GM19240 (cell line): ENCODE measurements at regions not wholly inside any gene's neighbourhood (a gene's known extent, or its start where the extent isn't known, plus 50 kb on each side); places are given as distances from the start of the nearest gene placed in this dataset.

Experiments used
- DNase-seq: peaks from one replicate; pipeline ENCODE4 v3.0.0; 2011; ENCODE audit warnings: low spot score; ENCODE audit not compliant: insufficient read length

- no peak for DNase-seq
Measured at GRCh38 chr5:88399561-88399960, 130.9 kb upstream of the TMEM161B start.

- DNase-seq = no peak
Measured at GRCh38 chr5:88398316-88398715, 129.7 kb upstream of the TMEM161B start.

- DNase-seq = no peak
Measured at GRCh38 chr5:88396751-88397281, 128.2 kb upstream of the TMEM161B start.

DNA sequence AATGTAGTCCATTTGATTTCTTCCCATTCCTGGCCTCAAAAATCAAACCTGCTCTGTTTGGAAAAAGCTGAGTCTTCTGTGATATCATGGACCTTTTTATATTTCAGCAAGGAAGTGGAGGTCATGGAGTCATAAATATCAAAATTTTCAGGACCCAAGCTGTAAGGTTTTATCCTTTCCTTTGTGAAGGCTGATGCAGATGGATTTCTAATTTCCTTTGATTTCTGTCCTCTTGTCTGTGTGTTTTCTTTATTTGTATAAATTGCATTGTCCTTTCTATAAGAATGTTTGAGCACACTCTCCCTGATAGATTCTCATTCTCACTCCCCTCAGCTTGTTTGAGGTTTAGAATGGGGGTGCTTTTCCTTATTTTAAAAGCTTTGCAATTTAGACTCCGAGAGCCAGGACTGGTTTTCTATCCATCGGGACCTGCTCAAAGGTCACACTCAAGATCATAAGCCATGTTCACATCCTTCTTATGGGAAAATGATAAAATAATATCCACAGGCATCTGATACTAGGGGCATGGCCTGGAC is 127.4 kb upstream of the TMEM161B start:
- DNase-seq = no peak

DNA sequence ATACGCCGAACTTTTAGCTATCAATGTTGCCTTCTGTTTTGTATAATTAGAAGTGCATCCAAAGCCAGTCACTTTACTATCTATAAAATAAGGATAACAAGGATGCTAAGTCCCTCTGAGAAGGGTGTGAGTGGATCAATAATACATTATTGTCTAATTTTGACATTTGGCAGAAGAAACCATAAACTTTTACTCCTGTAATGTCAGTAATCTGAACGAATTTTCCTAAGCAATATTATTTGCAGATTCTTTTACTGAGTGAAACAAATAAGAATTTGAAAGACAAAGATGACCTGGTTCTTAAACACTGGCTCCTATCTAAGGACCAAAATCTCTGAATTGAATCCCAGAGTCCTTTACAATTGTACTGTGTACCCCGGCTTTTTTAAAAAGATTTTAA is 126.6 kb upstream of the TMEM161B start:
- no peak for DNase-seq

DNA sequence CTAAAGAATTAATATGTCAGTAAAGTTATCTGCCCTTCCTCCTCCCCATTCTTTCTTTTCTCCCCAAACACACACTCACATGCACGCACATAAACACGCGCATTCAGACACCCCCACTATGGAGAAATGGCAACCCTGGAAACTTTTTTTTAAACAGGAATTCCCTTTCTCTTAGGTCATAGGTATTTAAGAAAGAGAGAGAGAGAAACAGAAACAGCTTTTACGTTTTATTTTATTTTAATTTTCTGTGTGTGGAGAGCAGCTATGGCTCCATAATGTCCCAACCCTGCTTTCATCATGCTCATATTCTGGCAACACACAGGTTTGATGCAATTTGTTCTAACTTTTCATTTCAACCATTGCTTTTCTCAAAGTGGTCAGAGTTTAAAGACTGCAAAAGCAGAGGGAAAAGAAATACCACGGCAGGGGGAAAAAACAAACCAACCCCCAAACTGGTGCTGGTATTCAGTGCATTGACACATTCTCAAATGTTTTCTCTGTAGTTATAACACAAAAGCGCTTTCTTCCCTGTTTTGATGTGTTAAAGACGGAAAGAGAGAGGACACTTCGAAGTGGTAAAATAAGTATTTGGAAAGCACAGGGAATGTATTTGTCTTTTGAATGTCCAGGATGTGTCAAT is 126.0 kb upstream of the TMEM161B start:
- DNase-seq = no peak

GRCh38 chr5:88393716-88394535 is 125.3 kb upstream of the TMEM161B start:
- no peak for DNase-seq

DNA sequence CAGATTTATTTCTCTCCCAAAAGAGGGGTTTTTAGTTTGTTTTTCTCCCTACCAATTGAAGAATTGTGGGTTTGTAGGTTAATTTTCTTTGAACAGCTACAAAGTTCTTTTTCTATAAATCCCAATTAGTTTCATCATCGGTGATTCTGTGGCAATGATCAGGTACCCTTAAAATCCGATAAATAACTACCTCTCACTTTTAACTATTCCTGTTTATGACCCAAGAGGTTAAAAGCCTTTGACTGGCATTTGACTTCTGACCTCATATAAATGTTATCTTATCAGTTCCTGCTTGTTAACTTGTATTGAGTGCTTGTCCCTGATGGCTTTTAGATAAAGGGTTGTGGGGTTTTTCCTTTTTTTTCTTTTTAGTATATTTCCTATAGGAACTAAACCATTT is 124.4 kb upstream of the TMEM161B start:
- no peak for DNase-seq

DNA sequence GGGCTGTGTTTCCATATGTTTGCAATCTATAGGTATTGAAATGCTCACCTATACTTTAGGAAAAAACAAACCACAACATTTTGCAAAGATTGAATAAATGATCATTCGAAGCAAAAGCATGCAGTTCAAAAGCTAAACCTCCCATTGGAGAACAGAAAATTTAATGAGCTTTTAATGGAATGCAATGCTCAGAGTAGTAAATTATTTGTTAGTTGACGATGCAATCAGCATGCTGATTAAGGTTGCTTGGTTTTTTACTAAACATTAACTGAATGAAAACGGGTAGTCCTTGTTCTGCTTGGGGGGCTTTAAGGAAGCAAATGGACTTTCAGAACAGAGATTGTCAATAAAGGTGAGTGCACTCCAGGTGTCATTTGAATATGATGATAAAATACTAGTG is 123.3 kb upstream of the TMEM161B start:
- DNase-seq = no peak

DNA sequence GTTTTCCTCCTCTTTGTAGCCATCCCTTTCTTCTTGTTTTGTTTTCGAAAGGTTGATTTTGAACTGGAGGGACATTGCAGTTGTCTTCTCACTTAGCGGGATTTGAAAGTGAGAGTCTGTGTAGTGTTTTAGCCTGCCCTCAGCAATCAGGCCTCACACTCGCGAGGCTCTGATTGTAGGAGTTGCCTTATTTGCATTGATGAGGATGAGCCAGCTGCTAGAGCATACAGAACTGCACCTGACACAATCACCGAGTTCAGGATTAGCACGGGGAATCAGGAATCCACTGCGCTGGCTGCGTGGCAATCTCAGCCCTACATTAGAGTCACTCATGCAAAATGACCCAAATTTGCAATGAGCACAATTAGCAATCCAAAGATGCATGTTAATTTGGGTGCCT is 122.5 kb upstream of the TMEM161B start:
- no peak for DNase-seq

- no peak for DNase-seq
Measured at GRCh38 chr5:88390481-88390880, 121.8 kb upstream of the TMEM161B start.

GRCh38 chr5:88390096-88390441 is 121.4 kb upstream of the TMEM161B start:
- DNase-seq = no peak

GRCh38 chr5:88389338-88390095 is 120.9 kb upstream of the TMEM161B start:
- DNase-seq = no peak

DNA sequence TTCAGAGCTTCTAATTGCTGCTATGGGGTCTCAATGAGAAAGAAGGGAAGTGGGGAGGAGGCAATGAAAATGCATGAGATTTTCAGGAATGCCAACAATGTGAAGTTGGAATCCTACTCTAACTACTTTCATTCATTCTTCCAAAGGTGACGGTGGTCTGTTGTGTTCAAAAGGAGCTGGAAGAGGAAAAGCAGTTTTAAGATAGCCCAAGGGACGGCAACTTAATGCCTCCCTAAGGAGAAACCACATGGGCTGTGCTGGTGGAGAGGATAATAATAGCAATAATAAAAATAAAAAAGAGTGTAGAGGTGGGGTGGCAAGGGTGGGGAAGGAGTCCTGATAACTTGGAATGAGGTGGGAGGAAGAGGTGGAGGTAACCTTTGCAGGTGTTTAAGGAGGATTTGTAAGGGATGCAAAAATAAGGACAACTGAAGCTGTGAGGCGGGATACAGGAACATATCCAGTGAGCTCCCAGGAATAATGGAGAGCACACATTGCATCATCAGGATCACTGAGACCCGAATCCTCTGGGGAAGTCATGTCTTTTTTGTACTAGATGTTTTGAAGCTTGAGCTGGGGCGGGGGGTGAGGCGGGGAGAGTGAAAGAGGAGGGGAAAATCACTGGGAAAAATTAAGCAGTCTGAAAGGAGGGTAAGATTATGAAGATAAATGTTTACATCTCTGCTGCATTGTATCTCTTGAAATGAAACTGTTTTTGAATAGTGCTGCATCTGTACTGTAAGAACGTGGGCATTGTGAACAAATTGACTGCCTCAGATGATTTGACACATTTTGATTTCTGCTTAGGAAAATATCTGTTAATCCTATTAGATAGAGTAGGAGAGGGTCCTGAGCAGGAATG is 120.1 kb upstream of the TMEM161B start:
- DNase-seq = no peak

GRCh38 chr5:88384886-88385285 is 116.2 kb upstream of the TMEM161B start:
- DNase-seq = no peak

GRCh38 chr5:88380332-88380731 is 111.7 kb upstream of the TMEM161B start:
- DNase-seq = no peak

- no peak for DNase-seq
Measured at GRCh38 chr5:88377705-88378656, 109.3 kb upstream of the TMEM161B start.

DNA sequence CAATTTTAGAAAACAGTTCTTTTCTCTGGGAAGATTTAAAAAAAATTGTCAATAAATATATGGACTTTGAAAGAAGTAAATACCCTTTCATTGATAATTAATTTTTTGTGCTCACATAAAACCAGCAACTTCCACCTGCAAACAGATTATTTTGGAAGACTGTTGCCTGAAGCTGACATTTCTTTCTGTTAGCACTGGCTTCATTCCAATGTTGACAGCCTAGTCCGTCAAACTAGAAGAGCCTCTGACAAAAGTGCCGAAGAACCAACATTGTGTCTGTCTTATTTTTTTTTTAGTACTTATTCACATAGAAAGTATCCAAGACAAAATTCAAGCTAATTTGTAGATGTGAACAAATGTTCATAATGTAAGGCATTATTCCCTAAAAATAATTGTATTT is 108.6 kb upstream of the TMEM161B start:
- no peak for DNase-seq

- DNase-seq = no peak
Measured at GRCh38 chr5:88376728-88377127, 108.1 kb upstream of the TMEM161B start.

- DNase-seq = no peak
Measured at GRCh38 chr5:88374391-88374790, 105.7 kb upstream of the TMEM161B start.
